ENCODE measurements at regions not wholly inside any gene's neighbourhood (a gene's known extent, or its start where the extent isn't known, plus 50 kb on each side); places are given as distances from the start of the nearest gene placed in this dataset.

DNA sequence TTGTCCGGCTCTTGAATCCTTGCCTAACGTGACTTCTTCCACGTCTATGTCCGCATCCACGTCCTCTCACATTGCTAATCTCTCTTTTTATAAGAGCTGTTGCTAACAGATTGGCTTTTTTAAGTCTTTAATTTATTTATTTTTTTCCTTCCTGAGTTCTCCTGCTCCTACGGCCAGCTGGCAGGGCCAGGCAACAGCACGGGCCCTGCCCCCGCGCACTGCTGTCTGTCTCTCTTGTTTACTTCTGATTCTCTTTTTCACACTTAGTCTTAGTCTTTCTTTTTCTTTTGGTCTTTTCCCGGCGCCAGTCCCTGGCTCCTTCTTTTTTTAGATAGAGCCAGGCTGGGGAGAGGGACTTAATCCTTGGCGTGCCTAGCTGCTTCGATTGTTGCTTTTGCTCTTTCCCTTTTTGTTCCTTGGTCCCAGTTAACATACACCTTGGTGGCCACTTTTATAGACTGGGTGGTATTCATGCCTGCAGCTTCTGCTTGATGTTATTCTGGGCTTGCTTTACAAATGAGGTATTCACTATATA lies 53.2 kb upstream of the RBMX start:
- intact Hi-C loops (cut with micrococcal nuclease), result no loop called here
- 90% methylated on average over 11 of the region's 13 CpGs for WGBS (ENCODE audit: insufficient coverage, low coverage, missing lambda C conversion rate)
- H3K4me1 ChIP-seq (replicated peaks in 1 of 2; ENCODE audit: control insufficient read depth in 2 of 2, insufficient read depth in 2 of 2, low read length in 2 of 2), result no peaks in the 10 kb centered on the region

More for the DNA sequence above, 53.2 kb upstream of the RBMX start:
- Histone ChIP-seq H3K4me2 (ENCODE audit: insufficient read depth, low read length) (no peak overlapping the region), H3K4me3 (no peak overlapping the region), H3K27me3 (ENCODE audit: control insufficient read depth in 2 of 2, insufficient read depth in 2 of 2, low read length in 2 of 2) (no peaks in the 10 kb centered on the region), H4K20me1 (replicated peaks; ENCODE audit: control insufficient read depth, insufficient read depth, low read length) (no peaks in the 10 kb centered on the region), H2AFZ (ENCODE audit: low read depth, low read length) (no peak overlapping the region), H3K9ac (ENCODE audit: insufficient read depth in 1 of 2, low read depth in 2 of 2, low read length in 2 of 2) (no peak overlapping the region), H3K9me1 (ENCODE audit: control insufficient read depth, insufficient read depth, low read length) (no peaks in the 10 kb centered on the region), H3K9me3 (replicated peaks; ENCODE audit: control insufficient read depth, insufficient read depth, low read depth, low read length) (no peaks in the 10 kb centered on the region), H3K79me2 (ENCODE audit: control insufficient read depth, insufficient read depth, low read length) (no peaks in the 10 kb centered on the region), H3K36me3 (ENCODE audit: control insufficient read depth, insufficient read depth, low read length) (peaks cover 14% of the 10 kb centered on the region; the same call in 2 of the 3 replicates), H3K27ac (ENCODE audit: extremely low read depth, low read depth, low read length) (no peak overlapping the region)
- DNase-seq (ENCODE audit: extremely low read depth in 1 of 4, low spot score in 3 of 4) (no peak), FAIRE-seq (no peak), ATAC-seq (no peak)
- CTCF ChIA-PET (ENCODE audit: low intra/inter-chr PET ratio), result no interaction called here
- no TSS peak for BruUV-seq (replicated peaks)
- in situ Hi-C loops (cut with MboI), result no loop called here
- TF ChIP-seq, protein P1, sequence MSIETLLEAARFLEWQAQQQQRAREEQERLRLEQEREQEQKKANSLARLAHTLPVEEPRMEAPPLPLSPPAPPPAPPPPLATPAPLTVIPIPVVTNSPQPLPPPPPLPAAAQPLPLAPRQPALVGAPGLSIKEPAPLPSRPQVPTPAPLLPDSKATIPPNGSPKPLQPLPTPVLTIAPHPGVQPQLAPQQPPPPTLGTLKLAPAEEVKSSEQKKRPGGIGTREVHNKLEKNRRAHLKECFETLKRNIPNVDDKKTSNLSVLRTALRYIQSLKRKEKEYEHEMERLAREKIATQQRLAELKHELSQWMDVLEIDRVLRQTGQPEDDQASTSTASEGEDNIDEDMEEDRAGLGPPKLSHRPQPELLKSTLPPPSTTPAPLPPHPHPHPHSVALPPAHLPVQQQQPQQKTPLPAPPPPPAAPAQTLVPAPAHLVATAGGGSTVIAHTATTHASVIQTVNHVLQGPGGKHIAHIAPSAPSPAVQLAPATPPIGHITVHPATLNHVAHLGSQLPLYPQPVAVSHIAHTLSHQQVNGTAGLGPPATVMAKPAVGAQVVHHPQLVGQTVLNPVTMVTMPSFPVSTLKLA (conservative IDR thresholded peaks at IDR 0.05), result no peak
- no peak for TF ChIP-seq CREBBP (IDR thresholded peaks at IDR 0.05; ENCODE audit: low read depth, low read length)
- TF ChIP-seq, protein P2, sequence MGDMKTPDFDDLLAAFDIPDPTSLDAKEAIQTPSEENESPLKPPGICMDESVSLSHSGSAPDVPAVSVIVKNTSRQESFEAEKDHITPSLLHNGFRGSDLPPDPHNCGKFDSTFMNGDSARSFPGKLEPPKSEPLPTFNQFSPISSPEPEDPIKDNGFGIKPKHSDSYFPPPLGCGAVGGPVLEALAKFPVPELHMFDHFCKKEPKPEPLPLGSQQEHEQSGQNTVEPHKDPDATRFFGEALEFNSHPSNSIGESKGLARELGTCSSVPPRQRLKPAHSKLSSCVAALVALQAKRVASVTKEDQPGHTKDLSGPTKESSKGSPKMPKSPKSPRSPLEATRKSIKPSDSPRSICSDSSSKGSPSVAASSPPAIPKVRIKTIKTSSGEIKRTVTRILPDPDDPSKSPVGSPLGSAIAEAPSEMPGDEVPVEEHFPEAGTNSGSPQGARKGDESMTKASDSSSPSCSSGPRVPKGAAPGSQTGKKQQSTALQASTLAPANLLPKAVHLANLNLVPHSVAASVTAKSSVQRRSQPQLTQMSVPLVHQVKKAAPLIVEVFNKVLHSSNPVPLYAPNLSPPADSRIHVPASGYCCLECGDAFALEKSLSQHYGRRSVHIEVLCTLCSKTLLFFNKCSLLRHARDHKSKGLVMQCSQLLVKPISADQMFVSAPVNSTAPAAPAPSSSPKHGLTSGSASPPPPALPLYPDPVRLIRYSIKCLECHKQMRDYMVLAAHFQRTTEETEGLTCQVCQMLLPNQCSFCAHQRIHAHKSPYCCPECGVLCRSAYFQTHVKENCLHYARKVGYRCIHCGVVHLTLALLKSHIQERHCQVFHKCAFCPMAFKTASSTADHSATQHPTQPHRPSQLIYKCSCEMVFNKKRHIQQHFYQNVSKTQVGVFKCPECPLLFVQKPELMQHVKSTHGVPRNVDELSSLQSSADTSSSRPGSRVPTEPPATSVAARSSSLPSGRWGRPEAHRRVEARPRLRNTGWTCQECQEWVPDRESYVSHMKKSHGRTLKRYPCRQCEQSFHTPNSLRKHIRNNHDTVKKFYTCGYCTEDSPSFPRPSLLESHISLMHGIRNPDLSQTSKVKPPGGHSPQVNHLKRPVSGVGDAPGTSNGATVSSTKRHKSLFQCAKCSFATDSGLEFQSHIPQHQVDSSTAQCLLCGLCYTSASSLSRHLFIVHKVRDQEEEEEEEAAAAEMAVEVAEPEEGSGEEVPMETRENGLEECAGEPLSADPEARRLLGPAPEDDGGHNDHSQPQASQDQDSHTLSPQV (IDR thresholded peaks at IDR 0.05), result no peak
- TF ChIP-seq RAD51 (IDR thresholded peaks at IDR 0.05; ENCODE audit: borderline replicate concordance, low read depth), result no peak
- no peak for TF ChIP-seq JUNB (CRISPR knock-in tag; conservative IDR thresholded peaks at IDR 0.05)
- TF ChIP-seq SP2 (IDR thresholded peaks at IDR 0.05; ENCODE audit: extremely low read depth, low read depth, low read length, poor library complexity, severe bottlenecking), result no peak
- no peak for TF ChIP-seq ZSCAN29 (IDR thresholded peaks at IDR 0.05)
- TF ChIP-seq RFX5 (IDR thresholded peaks at IDR 0.05; ENCODE audit: low read depth, low read length), result no peak
- no peak for TF ChIP-seq POLR3G (IDR thresholded peaks at IDR 0.05; ENCODE audit: extremely low read depth, insufficient read length, insufficient replicate concordance)
- no peak for TF ChIP-seq EP400 (IDR thresholded peaks at IDR 0.05)
- POLR2A ChIA-PET, result interaction anchor here (1.1 kb wide), 1 partner anchor 65 kb away, joined by 4 read pairs; no protein-coding TSS in a partner anchor
